IMR-90 (cell line): ENCODE measurements at regions not wholly inside any gene's neighbourhood (a gene's known extent, or its start where the extent isn't known, plus 50 kb on each side); places are given as distances from the start of the nearest gene placed in this dataset.

Source experiments
- ATAC-seq: fragments of 200-7000 bp; cut with Tn5 transposase; 2 replicates; pipeline ENCODE4 v1.9.1; 2020; ENCODE audit warnings: low read depth, mild to moderate bottlenecking, moderate library complexity
- BruUV-seq: library from RNA; stranded (reverse); fragments of 400-500 nt; replicated peaks from 2 replicates; lab custom pipeline; 2021; lab: Mats Ljungman, UMichigan
- CTCF ChIA-PET: fragments of 300-600 bp; formaldehyde crosslinking; extraction: SDS; loops from one replicate; lab custom pipeline; 2021; ENCODE audit warnings: antibody characterized with exemption; lab: Yijun Ruan, JAX
- POLR2A ChIA-PET: fragments of 300-600 bp; sonication (Branson Sonifier 250); formaldehyde crosslinking; loops from one replicate; lab custom pipeline; 2022; ENCODE audit warnings: antibody characterized with exemption; ENCODE audit not compliant: unreplicated experiment; lab: Charles Lee
- DNase-seq: peaks from one replicate; pipeline ENCODE4 v3.0.0; 2013
- H2AFZ ChIP-seq: replicated peaks from 2 replicates; pipeline ENCODE3; 2013; ENCODE audit warnings: low read length, mild to moderate bottlenecking; ENCODE audit not compliant: poor library complexity
- H2AK5ac ChIP-seq: 2 replicates; pipeline ENCODE4 v1.6.1; 2013; ENCODE audit warnings: low read depth, low read length, inconsistent platforms
- H2AK9ac ChIP-seq: replicated peaks from 2 replicates; pipeline ENCODE3; 2013; ENCODE audit warnings: mild to moderate bottlenecking, low read depth, low read length, moderate library complexity; ENCODE audit not compliant: poor library complexity
- H2BK120ac ChIP-seq: 2 replicates; pipeline ENCODE4 v1.6.1; 2013; ENCODE audit warnings: low read depth, low read length, inconsistent platforms
- H2BK15ac ChIP-seq: 3 replicates; pipeline ENCODE4 v1.6.1; 2013; ENCODE audit warnings: low read depth, low read length, inconsistent platforms
- H2BK20ac ChIP-seq: 2 replicates; pipeline ENCODE4 v1.6.1; 2013; ENCODE audit warnings: low read depth, mild to moderate bottlenecking, inconsistent platforms, low read length, moderate library complexity
- H2BK5ac ChIP-seq: 2 replicates; pipeline ENCODE4 v1.6.1; 2013; ENCODE audit warnings: mild to moderate bottlenecking, low read depth, low read length, inconsistent platforms; ENCODE audit not compliant: poor library complexity, severe bottlenecking
- H3K14ac ChIP-seq: replicated peaks from 2 replicates; pipeline ENCODE4 v1.6.1; 2013; ENCODE audit warnings: low read depth, low read length, inconsistent platforms
- H3K18ac ChIP-seq: 2 replicates; pipeline ENCODE4 v1.6.1; 2013; ENCODE audit warnings: low read depth, low read length, control low read depth
- H3K23ac ChIP-seq: 2 replicates; pipeline ENCODE4 v1.6.1; 2013; ENCODE audit warnings: low read depth, low read length, inconsistent platforms
- H3K27ac ChIP-seq: 2 replicates; pipeline ENCODE4 v1.5.1; 2013; ENCODE audit warnings: mild to moderate bottlenecking, control low read depth, low read length; ENCODE audit not compliant: insufficient read depth
- H3K27me3 ChIP-seq: 2 replicates; pipeline ENCODE4 v1.6.1; 2013; ENCODE audit warnings: low read length; ENCODE audit not compliant: control insufficient read depth, insufficient read depth
- H3K36me3 ChIP-seq: 2 replicates; pipeline ENCODE4 v1.6.1; 2013; ENCODE audit warnings: low read length, mixed read lengths; ENCODE audit not compliant: control insufficient read depth, insufficient read depth
- H3K4ac ChIP-seq: 2 replicates; pipeline ENCODE4 v1.6.1; 2013; ENCODE audit warnings: low read depth, low read length, inconsistent platforms
- H3K4me1 ChIP-seq: 2 replicates; pipeline ENCODE4 v1.6.1; 2013; ENCODE audit warnings: low read length, mixed read lengths; ENCODE audit not compliant: control insufficient read depth, insufficient read depth
- H3K4me2 ChIP-seq: 2 replicates; pipeline ENCODE4 v1.6.1; 2013; ENCODE audit warnings: low read depth, mild to moderate bottlenecking, control low read depth, low read length, moderate library complexity
- H3K4me3 ChIP-seq: 2 replicates; pipeline ENCODE4 v1.5.1; 2013; ENCODE audit warnings: low read depth, mild to moderate bottlenecking, control low read depth, low read length, moderate library complexity; ENCODE audit not compliant: insufficient read depth
- H3K56ac ChIP-seq: 2 replicates; pipeline ENCODE4 v1.6.1; 2013; ENCODE audit warnings: low read length, inconsistent platforms; ENCODE audit not compliant: insufficient read depth; ENCODE audit errors: extremely low read depth
- H3K79me1 ChIP-seq, 2 experiments: 2 replicates each; pipeline ENCODE4 v1.6.1; 2013; ENCODE audit warnings: low read length in 2 of 2, inconsistent platforms in 1 of 2, low read depth in 1 of 2
- H3K9ac ChIP-seq: 2 replicates; pipeline ENCODE4 v1.6.1; 2013; ENCODE audit warnings: low read depth, low read length, control low read depth
- H3K9me1 ChIP-seq: 2 replicates; pipeline ENCODE4 v1.6.1; 2013; ENCODE audit warnings: low read length, inconsistent platforms; ENCODE audit not compliant: insufficient read depth
- H3K9me3 ChIP-seq: 2 replicates; pipeline ENCODE4 v1.6.1; 2013; ENCODE audit warnings: low read length; ENCODE audit not compliant: control insufficient read depth, insufficient read depth
- H4K20me1 ChIP-seq: 2 replicates; pipeline ENCODE4 v1.6.1; 2013; ENCODE audit warnings: low read length, inconsistent platforms; ENCODE audit not compliant: insufficient read depth
- H4K5ac ChIP-seq: 2 replicates; pipeline ENCODE4 v1.6.1; 2013; ENCODE audit warnings: mild to moderate bottlenecking, low read depth, low read length, control low read depth
- H4K8ac ChIP-seq, 2 experiments: 2 replicates each; pipeline ENCODE4 v1.6.1; 2013; ENCODE audit warnings: low read depth in 2 of 2, low read length in 2 of 2, control low read depth in 1 of 2, inconsistent platforms in 1 of 2
- H4K91ac ChIP-seq: 2 replicates; pipeline ENCODE4 v1.6.1; 2013; ENCODE audit warnings: low read depth, low read length, inconsistent platforms; ENCODE audit not compliant: insufficient read depth
- CEBPB ChIP-seq: IDR thresholded peaks from 2 replicates; pipeline ENCODE4 v1.6.1; 2012; ENCODE audit warnings: low read depth, low read length, improper control_type of control experiment
- CHD1 ChIP-seq: IDR thresholded peaks from 2 replicates; pipeline ENCODE4 v1.6.1; 2012; ENCODE audit warnings: low read depth, low read length, improper control_type of control experiment
- FOS ChIP-seq: fragments of 150-350 bp; IDR thresholded peaks from 2 replicates; pipeline ENCODE4 v1.6.1; 2016; ENCODE audit warnings: low read depth, low read length
- NFE2L2 ChIP-seq: fragments of 150-350 bp; IDR thresholded peaks from 2 replicates; pipeline ENCODE4 v1.6.1; 2016; ENCODE audit warnings: low read depth, mild to moderate bottlenecking, low read length
- WGBS, 2 experiments: methylation state at CpG; one replicate each; pipeline versions ENCODE4 v1.1.5 to v1.1.7; 2013; ENCODE audit warnings: missing lambda C conversion rate in 2 of 2; ENCODE audit not compliant: insufficient read length in 1 of 2; ENCODE audit errors: extremely low coverage in 2 of 2; 5-methylcytosine and 5-hydroxymethylcytosine counted together
- dilution Hi-C: fragments of 300-500 bp; cut with HindIII; formaldehyde crosslinking; loops from one replicate; pipeline ENCODE4 v1.14.3; 2018; ENCODE audit warnings: low sequenced_read_pairs; ENCODE audit not compliant: unreplicated experiment
- in situ Hi-C: fragments of 300-500 bp; cut with MboI; formaldehyde crosslinking; loops from 3 replicates; pipeline ENCODE4 v1.14.3; 2019; ENCODE audit warnings: low sequenced_read_pairs, inconsistent platforms, mixed read lengths
- intact Hi-C: fragments of 100-400 bp; cut with micrococcal nuclease; formaldehyde crosslinking; loops from 2 replicates; pipeline ENCODE4 v1.10.0; 2022

- Histone ChIP-seq H3K27ac (no peak overlapping the region), H3K27me3 (no peaks in the 10 kb centered on the region), H2AFZ (no peak overlapping the region), H3K9me1 (no peaks in the 10 kb centered on the region), H4K20me1 (no peaks in the 10 kb centered on the region), H3K4me3 (no peak overlapping the region), H3K56ac (no peak overlapping the region), H3K36me3 (no peaks in the 10 kb centered on the region), H3K9me3 (peaks cover 27% of the 10 kb centered on the region), H3K9ac (no peak overlapping the region), H2BK20ac (no peak overlapping the region), H3K4me1 (no peaks in the 10 kb centered on the region), H2AK5ac (no peak overlapping the region), H3K4ac (no peak overlapping the region), H3K14ac (no peak overlapping the region), H2BK15ac (no peak overlapping the region), H3K4me2 (no peak overlapping the region), H2AK9ac (no peak overlapping the region), H3K79me1 (no peaks in the 10 kb centered on the region), H4K8ac (no peak overlapping the region), H3K18ac (no peak overlapping the region), H2BK120ac (no peak overlapping the region), H4K5ac (no peak overlapping the region), H2BK5ac (no peak overlapping the region), H3K23ac (no peak overlapping the region), H4K91ac (no peak overlapping the region)
- intact Hi-C loops: no loop called here
- BruUV-seq: no TSS peak
- POLR2A ChIA-PET: no interaction called here
- in situ Hi-C loops: no loop called here
- WGBS, 2 experiments: 74% methylated on average over 4 of the region's 17 CpGs; no CpG with 5 or more reads in 1 of the 2 experiments
- dilution Hi-C loops: no loop called here
- CTCF ChIA-PET: no interaction called here
- ATAC-seq (no peak), DNase-seq (no peak)
- TF ChIP-seq CEBPB: no peak
- no peak for TF ChIP-seq NFE2L2
- no peak for TF ChIP-seq CHD1
- no peak for TF ChIP-seq FOS
Measured at GRCh38 chr17:73765824-73766563, 121.7 kb upstream of the SDK2 start.
